ENCODE measurements at regions not wholly inside any gene's neighbourhood (a gene's known extent, or its start where the extent isn't known, plus 50 kb on each side); places are given as distances from the start of the nearest gene placed in this dataset.

DNA sequence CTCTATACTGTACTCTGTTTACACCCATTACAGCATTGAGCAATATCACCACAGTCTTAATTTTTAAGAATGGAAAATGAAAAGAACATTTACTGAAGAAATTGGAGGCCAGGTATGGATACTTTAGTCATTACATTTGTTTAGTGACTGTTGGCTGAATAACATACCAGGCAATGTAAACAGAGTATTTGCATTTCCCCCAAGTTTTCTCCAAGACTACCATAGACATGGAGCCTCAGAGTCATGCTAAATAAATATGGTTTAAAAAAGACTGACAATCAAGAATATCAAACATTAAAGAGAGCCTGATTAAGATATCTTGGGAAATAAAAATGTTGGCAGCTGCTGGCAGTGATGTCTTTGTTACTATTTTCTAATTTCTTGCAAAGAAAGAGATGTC lies 136.9 kb upstream of the ADAMTS5 start:
- TF ChIP-seq, protein P1, sequence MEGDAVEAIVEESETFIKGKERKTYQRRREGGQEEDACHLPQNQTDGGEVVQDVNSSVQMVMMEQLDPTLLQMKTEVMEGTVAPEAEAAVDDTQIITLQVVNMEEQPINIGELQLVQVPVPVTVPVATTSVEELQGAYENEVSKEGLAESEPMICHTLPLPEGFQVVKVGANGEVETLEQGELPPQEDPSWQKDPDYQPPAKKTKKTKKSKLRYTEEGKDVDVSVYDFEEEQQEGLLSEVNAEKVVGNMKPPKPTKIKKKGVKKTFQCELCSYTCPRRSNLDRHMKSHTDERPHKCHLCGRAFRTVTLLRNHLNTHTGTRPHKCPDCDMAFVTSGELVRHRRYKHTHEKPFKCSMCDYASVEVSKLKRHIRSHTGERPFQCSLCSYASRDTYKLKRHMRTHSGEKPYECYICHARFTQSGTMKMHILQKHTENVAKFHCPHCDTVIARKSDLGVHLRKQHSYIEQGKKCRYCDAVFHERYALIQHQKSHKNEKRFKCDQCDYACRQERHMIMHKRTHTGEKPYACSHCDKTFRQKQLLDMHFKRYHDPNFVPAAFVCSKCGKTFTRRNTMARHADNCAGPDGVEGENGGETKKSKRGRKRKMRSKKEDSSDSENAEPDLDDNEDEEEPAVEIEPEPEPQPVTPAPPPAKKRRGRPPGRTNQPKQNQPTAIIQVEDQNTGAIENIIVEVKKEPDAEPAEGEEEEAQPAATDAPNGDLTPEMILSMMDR (IDR thresholded peaks at IDR 0.05): no peak
- no peak for TF ChIP-seq SIN3A (IDR thresholded peaks at IDR 0.05; ENCODE audit: borderline replicate concordance, insufficient read depth, low read depth, low read length)
